ENCODE measurements at regions not wholly inside any gene's neighbourhood (a gene's known extent, or its start where the extent isn't known, plus 50 kb on each side); places are given as distances from the start of the nearest gene placed in this dataset.
"Not testable (repeated sequence)": the region's sequence is repeated elsewhere in the genome, so short reads cannot be mapped to it uniquely, and the experiment has no call there.

GRCh38 chr14:105626651-105627050 is 100.3 kb downstream of the TMEM121 start:
- TF ChIP-seq CTCF (IDR thresholded peaks at IDR 0.05); ZFX (IDR thresholded peaks at IDR 0.05; ENCODE audit: borderline replicate concordance): not testable (repeated sequence)

Data from 22Rv1 (cell line).